IPS-15b (cell line): ENCODE measurements at regions not wholly inside any gene's neighbourhood (a gene's known extent, or its start where the extent isn't known, plus 50 kb on each side); places are given as distances from the start of the nearest gene placed in this dataset.

Experiments used
- H3K27me3 ChIP-seq: one replicate; pipeline ENCODE4 v1.6.1; 2013; ENCODE audit warnings: low read length; ENCODE audit not compliant: control insufficient read depth, insufficient read depth
- H3K36me3 ChIP-seq: one replicate; pipeline ENCODE4 v1.6.1; 2013; ENCODE audit warnings: low read length; ENCODE audit not compliant: control insufficient read depth, insufficient read depth
- H3K4me1 ChIP-seq: one replicate; pipeline ENCODE4 v1.6.1; 2013; ENCODE audit warnings: mild to moderate bottlenecking, low read length; ENCODE audit not compliant: control insufficient read depth, insufficient read depth
- H3K4me3 ChIP-seq: one replicate; pipeline ENCODE4 v1.5.1; 2013; ENCODE audit warnings: low read depth, low read length
- H3K9ac ChIP-seq: one replicate; pipeline ENCODE4 v1.6.1; 2013; ENCODE audit warnings: low read depth, mild to moderate bottlenecking, low read length
- H3K9me3 ChIP-seq: one replicate; pipeline ENCODE4 v1.6.1; 2013; ENCODE audit warnings: mild to moderate bottlenecking, low read length; ENCODE audit not compliant: control insufficient read depth, insufficient read depth

DNA sequence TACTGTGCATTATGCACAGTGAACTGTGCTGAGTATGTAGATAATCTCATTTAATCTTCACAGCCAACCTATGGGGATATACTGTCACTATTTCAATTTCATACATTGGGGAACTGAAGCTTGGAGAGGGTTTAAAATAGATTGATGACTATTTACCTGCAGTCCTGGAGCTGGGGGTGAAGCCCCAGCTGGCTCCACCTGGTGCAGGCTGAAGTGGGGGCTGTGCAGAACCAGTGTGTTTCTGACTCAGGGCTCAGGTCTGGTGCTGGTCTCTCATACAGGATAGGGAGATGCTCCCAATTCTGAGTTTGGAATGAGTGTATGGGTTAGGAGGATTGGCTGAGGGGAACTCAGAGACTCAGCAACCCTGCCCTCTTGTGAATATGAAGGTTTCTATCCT is 176.1 kb upstream of the CEP162 start:
- no peak overlapping the region for H3K4me3 ChIP-seq
- no peaks in the 10 kb centered on the region for H3K9me3 ChIP-seq
- no peaks in the 10 kb centered on the region for H3K27me3 ChIP-seq
- H3K36me3 ChIP-seq: no peaks in the 10 kb centered on the region
- H3K9ac ChIP-seq: no peak overlapping the region
- no peaks in the 10 kb centered on the region for H3K4me1 ChIP-seq

- Histone ChIP-seq H3K9me3 (no peaks in the 10 kb centered on the region), H3K27me3 (no peaks in the 10 kb centered on the region), H3K36me3 (no peaks in the 10 kb centered on the region), H3K4me1 (no peaks in the 10 kb centered on the region), H3K4me3 (no peak overlapping the region), H3K9ac (no peak overlapping the region)
Measured at GRCh38 chr6:84399003-84399402, 171.6 kb upstream of the CEP162 start.

- Histone ChIP-seq H3K27me3 (no peaks in the 10 kb centered on the region), H3K9me3 (no peaks in the 10 kb centered on the region), H3K9ac (no peak overlapping the region), H3K4me1 (no peaks in the 10 kb centered on the region), H3K4me3 (no peak overlapping the region), H3K36me3 (no peaks in the 10 kb centered on the region)
Measured at GRCh38 chr6:84392261-84392660, 164.8 kb upstream of the CEP162 start.

GRCh38 chr6:84390851-84391250 is 163.4 kb upstream of the CEP162 start:
- H3K9me3 ChIP-seq: no peaks in the 10 kb centered on the region
- H3K9ac ChIP-seq: no peak overlapping the region
- H3K27me3 ChIP-seq: no peaks in the 10 kb centered on the region
- H3K4me3 ChIP-seq: no peak overlapping the region
- H3K4me1 ChIP-seq: no peaks in the 10 kb centered on the region
- H3K36me3 ChIP-seq: no peaks in the 10 kb centered on the region

- H3K9ac ChIP-seq: no peak overlapping the region
- no peaks in the 10 kb centered on the region for H3K4me1 ChIP-seq
- no peaks in the 10 kb centered on the region for H3K9me3 ChIP-seq
- H3K36me3 ChIP-seq: no peaks in the 10 kb centered on the region
- H3K27me3 ChIP-seq: no peaks in the 10 kb centered on the region
- H3K4me3 ChIP-seq: no peak overlapping the region
Measured at GRCh38 chr6:84390334-84390733, 162.9 kb upstream of the CEP162 start.

- H3K4me1 ChIP-seq: no peaks in the 10 kb centered on the region
- H3K36me3 ChIP-seq: no peaks in the 10 kb centered on the region
- no peaks in the 10 kb centered on the region for H3K27me3 ChIP-seq
- no peak overlapping the region for H3K4me3 ChIP-seq
- no peaks in the 10 kb centered on the region for H3K9me3 ChIP-seq
- H3K9ac ChIP-seq: no peak overlapping the region
Measured at GRCh38 chr6:84379142-84379541, 151.7 kb upstream of the CEP162 start.

GRCh38 chr6:84372290-84372689 is 144.8 kb upstream of the CEP162 start:
- no peaks in the 10 kb centered on the region for H3K9me3 ChIP-seq
- H3K4me3 ChIP-seq: no peak overlapping the region
- H3K9ac ChIP-seq: no peak overlapping the region
- no peaks in the 10 kb centered on the region for H3K4me1 ChIP-seq
- no peaks in the 10 kb centered on the region for H3K36me3 ChIP-seq
- no peaks in the 10 kb centered on the region for H3K27me3 ChIP-seq

DNA sequence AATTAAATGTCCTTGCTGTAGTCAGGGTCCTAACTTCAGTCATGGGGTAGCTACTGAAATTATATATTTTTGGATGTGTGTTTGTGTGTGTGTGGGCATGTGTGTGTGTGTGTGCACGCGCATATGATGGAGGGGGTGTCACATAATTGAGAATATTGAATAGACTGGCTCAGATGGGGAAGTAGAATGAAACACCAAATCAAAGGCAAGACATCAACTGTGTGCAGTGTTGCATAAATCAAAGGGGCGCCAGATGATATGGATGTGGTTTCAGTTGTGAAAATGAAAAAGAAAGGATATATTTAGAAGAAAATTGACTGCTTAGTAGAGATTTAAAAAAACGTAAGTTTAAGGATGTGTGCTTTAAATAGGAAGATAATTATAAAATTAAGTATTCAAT is 144.2 kb upstream of the CEP162 start:
- no peaks in the 10 kb centered on the region for H3K36me3 ChIP-seq
- no peaks in the 10 kb centered on the region for H3K4me1 ChIP-seq
- H3K27me3 ChIP-seq: no peaks in the 10 kb centered on the region
- no peaks in the 10 kb centered on the region for H3K9me3 ChIP-seq
- H3K9ac ChIP-seq: no peak overlapping the region
- H3K4me3 ChIP-seq: no peak overlapping the region

DNA sequence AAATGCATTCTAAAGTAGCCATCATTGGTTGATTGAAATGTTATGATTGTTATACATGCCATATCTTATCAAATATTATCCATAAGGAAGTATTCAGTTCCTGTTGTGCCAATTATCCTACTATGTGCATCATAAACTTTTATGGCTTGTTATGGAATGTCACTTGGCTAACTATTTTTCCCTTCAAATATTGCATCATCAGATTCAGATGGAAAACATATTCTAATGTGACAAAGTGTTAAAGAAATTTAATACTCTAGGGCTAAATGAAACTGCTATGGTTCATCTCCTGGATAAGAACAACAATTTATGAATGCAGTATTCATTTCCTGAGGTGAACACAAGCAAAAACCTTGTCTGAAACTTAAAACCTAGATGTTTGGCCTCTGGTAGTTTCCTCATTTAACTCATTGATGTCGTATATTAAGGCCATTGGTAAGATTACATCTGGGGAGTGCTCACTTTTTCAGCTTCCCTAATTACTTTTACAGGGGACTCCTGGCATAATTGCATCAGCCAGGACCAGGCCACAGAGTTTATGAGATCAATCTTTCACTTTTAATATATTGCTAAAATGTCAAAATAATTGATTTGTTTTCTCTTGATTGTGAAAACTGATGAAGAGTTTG is 134.9 kb upstream of the CEP162 start:
- Histone ChIP-seq H3K4me1 (no peaks in the 10 kb centered on the region), H3K9ac (no peak overlapping the region), H3K27me3 (no peaks in the 10 kb centered on the region), H3K4me3 (no peak overlapping the region), H3K36me3 (no peaks in the 10 kb centered on the region), H3K9me3 (no peaks in the 10 kb centered on the region)

DNA sequence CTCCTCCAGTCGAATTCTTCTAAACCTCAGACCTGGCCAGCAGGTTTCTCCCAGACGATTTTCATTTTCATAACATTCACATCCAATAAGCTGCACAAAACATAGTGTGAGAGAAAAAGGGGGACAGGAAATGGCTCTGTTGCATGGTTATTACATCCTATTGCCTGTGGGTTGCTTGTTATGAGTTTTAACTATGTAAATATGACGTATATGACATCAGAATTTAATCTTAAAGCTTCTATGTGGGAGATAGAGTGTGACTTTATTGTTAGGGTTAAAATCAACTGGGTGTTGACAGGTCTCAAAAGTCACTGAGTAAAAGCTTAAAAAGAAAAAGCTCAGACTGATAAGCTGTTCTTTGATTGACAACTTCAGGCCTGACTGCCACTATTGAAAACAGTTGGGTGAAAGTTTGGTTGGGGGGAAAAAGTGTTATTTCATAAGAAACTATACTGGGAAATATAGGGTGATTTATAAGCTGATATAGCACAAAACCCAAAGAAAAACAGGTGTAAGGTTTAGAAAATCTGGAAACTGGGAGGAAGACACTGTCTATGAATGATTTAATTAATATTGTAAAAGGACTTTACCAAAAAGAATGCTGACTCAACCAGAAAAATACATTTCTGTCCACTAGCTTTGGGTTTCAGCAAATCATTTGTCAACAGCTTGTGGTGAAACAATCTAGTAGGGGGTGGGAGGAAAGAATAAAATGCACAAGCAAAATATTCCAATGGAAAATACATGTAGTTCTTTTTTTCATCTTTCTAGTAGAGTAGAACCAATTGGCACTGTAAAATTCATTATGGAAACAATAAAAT is 134.1 kb upstream of the CEP162 start:
- no peaks in the 10 kb centered on the region for H3K9me3 ChIP-seq
- no peak overlapping the region for H3K9ac ChIP-seq
- no peaks in the 10 kb centered on the region for H3K36me3 ChIP-seq
- H3K27me3 ChIP-seq: no peaks in the 10 kb centered on the region
- H3K4me1 ChIP-seq: no peaks in the 10 kb centered on the region
- no peak overlapping the region for H3K4me3 ChIP-seq

- H3K36me3 ChIP-seq: no peaks in the 10 kb centered on the region
- H3K4me1 ChIP-seq: peaks cover 2% of the 10 kb centered on the region
- no peaks in the 10 kb centered on the region for H3K27me3 ChIP-seq
- H3K9ac ChIP-seq: no peak overlapping the region
- no peaks in the 10 kb centered on the region for H3K9me3 ChIP-seq
- no peak overlapping the region for H3K4me3 ChIP-seq
Measured at GRCh38 chr6:84360039-84360438, 132.6 kb upstream of the CEP162 start.

GRCh38 chr6:84358581-84358980 is 131.1 kb upstream of the CEP162 start:
- H3K36me3 ChIP-seq: no peaks in the 10 kb centered on the region
- no peaks in the 10 kb centered on the region for H3K27me3 ChIP-seq
- no peaks in the 10 kb centered on the region for H3K9me3 ChIP-seq
- H3K4me1 ChIP-seq: peaks cover 2% of the 10 kb centered on the region
- H3K9ac ChIP-seq: no peak overlapping the region
- no peak overlapping the region for H3K4me3 ChIP-seq
